ENCODE measurements at regions not wholly inside any gene's neighbourhood (a gene's known extent, or its start where the extent isn't known, plus 50 kb on each side); places are given as distances from the start of the nearest gene placed in this dataset.

DNA sequence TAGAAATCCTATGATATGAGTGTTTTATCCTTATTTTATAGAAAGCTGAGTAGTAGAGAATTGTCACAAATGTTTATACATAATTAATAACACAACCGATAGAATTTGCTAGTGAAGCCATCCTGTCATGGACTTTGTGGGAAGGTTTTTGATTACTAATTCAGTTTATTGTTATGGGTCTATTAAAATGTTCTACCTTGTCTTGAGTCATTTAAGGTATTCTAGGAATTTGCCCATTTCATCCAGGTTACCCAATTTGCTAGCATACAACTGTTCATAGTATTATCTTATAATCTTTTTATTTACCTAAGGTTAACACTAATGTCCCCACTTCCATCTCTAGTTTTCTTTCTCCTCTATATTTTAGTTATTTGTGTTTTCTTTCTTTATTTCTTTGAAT lies 553.1 kb upstream of the ATXN7L3B start:
- no peak overlapping the region for H2BK12ac ChIP-seq (ENCODE audit: insufficient read length, low read depth, low read length)
- H3K36me3 Mint-ChIP-seq (ENCODE audit: insufficient read depth in 1 of 3, low read depth in 3 of 3): peaks cover 0 to 4% (median 0%) of the 10 kb centered on the region in 3 experiments; a peak in 2 of 7 replicates
- no peak overlapping the region for H4K8ac ChIP-seq (replicated peaks; ENCODE audit: insufficient read length, low read depth, low read length)
- no peak overlapping the region for H3K14ac ChIP-seq (ENCODE audit: insufficient read depth, low read length)
- no peak overlapping the region for H3K56ac ChIP-seq (ENCODE audit: insufficient read length, low read depth, low read length)
- H2BK120ac ChIP-seq (ENCODE audit: low read depth, low read length, poor library complexity, severe bottlenecking): no peak overlapping the region
- H3K79me2 ChIP-seq (ENCODE audit: insufficient read depth, low read length): no peaks in the 10 kb centered on the region
- no peak overlapping the region; a peak in 1 of 7 replicates for H3K27ac Mint-ChIP-seq
- H3K79me1 ChIP-seq (ENCODE audit: insufficient read depth, low read depth, low read length, poor library complexity, severe bottlenecking): no peaks in the 10 kb centered on the region
- no peaks in the 10 kb centered on the region for H4K20me1 ChIP-seq (ENCODE audit: control insufficient read depth, insufficient read depth, insufficient read length)
- peaks cover 2 to 3% of the 10 kb centered on the region in 2 experiments; a peak in 1 of 5 replicates for H3K9me3 Mint-ChIP-seq
- H2BK15ac ChIP-seq (ENCODE audit: low read depth, low read length): no peak overlapping the region
- no peak for DNase-seq
- H2AK5ac ChIP-seq (ENCODE audit: insufficient read length, low read length): no peak overlapping the region
- no peaks in the 10 kb centered on the region for H3K27me3 ChIP-seq (ENCODE audit: insufficient read depth, low read length)
- no peak overlapping the region for H3K9ac ChIP-seq (ENCODE audit: extremely low read depth, insufficient read length, low read length)
- no peaks in the 10 kb centered on the region for H3K4me1 ChIP-seq (ENCODE audit: insufficient read depth, low read length)
- no peak overlapping the region for H2BK5ac ChIP-seq (ENCODE audit: insufficient read length, low read length)
- H3K27me3 Mint-ChIP-seq (ENCODE audit: low read depth): no peaks in the 10 kb centered on the region
- no peak overlapping the region for H3K27ac ChIP-seq (ENCODE audit: insufficient read length, low read depth, low read length)
- no peak overlapping the region for H3T11ph ChIP-seq (ENCODE audit: low read length)
- no peak overlapping the region for H3K4me2 ChIP-seq (ENCODE audit: insufficient read depth, insufficient read length, low read length)
- H2BK20ac ChIP-seq (ENCODE audit: low read depth, low read length, poor library complexity, severe bottlenecking): no peak overlapping the region
- no peaks in the 10 kb centered on the region for H3K9me3 ChIP-seq (ENCODE audit: control insufficient read depth, low read depth, low read length)
- no peak overlapping the region for H3K4ac ChIP-seq (ENCODE audit: low read depth, low read length)
- H2AFZ ChIP-seq (ENCODE audit: low read length): no peak overlapping the region
- H3K23ac ChIP-seq (ENCODE audit: insufficient read length, low read depth, low read length): no peak overlapping the region
- no peak overlapping the region for H4K5ac ChIP-seq (ENCODE audit: insufficient read length, low read depth, low read length)
- WGBS (ENCODE audit: extremely low coverage, insufficient read length, low lambda C conversion rate): no CpG with 5 or more reads among the region's 1 CpG
- no peaks in the 10 kb centered on the region for H3K4me1 Mint-ChIP-seq
- no peak overlapping the region for H3K18ac ChIP-seq (ENCODE audit: insufficient read length, low read depth, low read length)
- TF ChIP-seq, protein P1, sequence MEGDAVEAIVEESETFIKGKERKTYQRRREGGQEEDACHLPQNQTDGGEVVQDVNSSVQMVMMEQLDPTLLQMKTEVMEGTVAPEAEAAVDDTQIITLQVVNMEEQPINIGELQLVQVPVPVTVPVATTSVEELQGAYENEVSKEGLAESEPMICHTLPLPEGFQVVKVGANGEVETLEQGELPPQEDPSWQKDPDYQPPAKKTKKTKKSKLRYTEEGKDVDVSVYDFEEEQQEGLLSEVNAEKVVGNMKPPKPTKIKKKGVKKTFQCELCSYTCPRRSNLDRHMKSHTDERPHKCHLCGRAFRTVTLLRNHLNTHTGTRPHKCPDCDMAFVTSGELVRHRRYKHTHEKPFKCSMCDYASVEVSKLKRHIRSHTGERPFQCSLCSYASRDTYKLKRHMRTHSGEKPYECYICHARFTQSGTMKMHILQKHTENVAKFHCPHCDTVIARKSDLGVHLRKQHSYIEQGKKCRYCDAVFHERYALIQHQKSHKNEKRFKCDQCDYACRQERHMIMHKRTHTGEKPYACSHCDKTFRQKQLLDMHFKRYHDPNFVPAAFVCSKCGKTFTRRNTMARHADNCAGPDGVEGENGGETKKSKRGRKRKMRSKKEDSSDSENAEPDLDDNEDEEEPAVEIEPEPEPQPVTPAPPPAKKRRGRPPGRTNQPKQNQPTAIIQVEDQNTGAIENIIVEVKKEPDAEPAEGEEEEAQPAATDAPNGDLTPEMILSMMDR (conservative IDR thresholded peaks at IDR 0.05): no peak
- H4K91ac ChIP-seq (ENCODE audit: insufficient read length, low read depth, low read length): no peak overlapping the region
- no peaks in the 10 kb centered on the region for H3K23me2 ChIP-seq (ENCODE audit: insufficient read length, low read depth, low read length, poor library complexity, severe bottlenecking)
- H3K4me3 Mint-ChIP-seq: no peak overlapping the region

All from H9 (cell line).